ENCODE measurements at regions not wholly inside any gene's neighbourhood (a gene's known extent, or its start where the extent isn't known, plus 50 kb on each side); places are given as distances from the start of the nearest gene placed in this dataset.
A peak's percentile ranks its signal among the peaks of the same experiment; 100 is the strongest.

GRCh38 chr2:38146275-38146906, 70.4 kb upstream of the CYP1B1 start:
- DNase-seq (ENCODE audit: low read depth in 1 of 2, low spot score in 1 of 2), result peak in 1 of 2 donors; percentile 91
- Histone ChIP-seq H3K9me3 (ENCODE audit: low read depth) (no peaks in the 10 kb centered on the region), H3K4me1 (ENCODE audit: low read depth) (no peaks in the 10 kb centered on the region), H3K4me3 (no peak overlapping the region), H3K27me3 (no peaks in the 10 kb centered on the region), H3K27ac (peak overlapping the region; percentile 32), H3K36me3 (no peaks in the 10 kb centered on the region)
- TF ChIP-seq, protein P1, sequence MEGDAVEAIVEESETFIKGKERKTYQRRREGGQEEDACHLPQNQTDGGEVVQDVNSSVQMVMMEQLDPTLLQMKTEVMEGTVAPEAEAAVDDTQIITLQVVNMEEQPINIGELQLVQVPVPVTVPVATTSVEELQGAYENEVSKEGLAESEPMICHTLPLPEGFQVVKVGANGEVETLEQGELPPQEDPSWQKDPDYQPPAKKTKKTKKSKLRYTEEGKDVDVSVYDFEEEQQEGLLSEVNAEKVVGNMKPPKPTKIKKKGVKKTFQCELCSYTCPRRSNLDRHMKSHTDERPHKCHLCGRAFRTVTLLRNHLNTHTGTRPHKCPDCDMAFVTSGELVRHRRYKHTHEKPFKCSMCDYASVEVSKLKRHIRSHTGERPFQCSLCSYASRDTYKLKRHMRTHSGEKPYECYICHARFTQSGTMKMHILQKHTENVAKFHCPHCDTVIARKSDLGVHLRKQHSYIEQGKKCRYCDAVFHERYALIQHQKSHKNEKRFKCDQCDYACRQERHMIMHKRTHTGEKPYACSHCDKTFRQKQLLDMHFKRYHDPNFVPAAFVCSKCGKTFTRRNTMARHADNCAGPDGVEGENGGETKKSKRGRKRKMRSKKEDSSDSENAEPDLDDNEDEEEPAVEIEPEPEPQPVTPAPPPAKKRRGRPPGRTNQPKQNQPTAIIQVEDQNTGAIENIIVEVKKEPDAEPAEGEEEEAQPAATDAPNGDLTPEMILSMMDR (IDR thresholded peaks at IDR 0.05; ENCODE audit: low read depth, low read length), result no peak

- Histone ChIP-seq H3K27me3 (no peaks in the 10 kb centered on the region), H3K9me3 (ENCODE audit: low read depth) (no peaks in the 10 kb centered on the region), H3K27ac (no peak overlapping the region), H3K4me3 (no peak overlapping the region), H3K36me3 (no peaks in the 10 kb centered on the region), H3K4me1 (ENCODE audit: low read depth) (no peaks in the 10 kb centered on the region)
- TF ChIP-seq, protein P1 (IDR thresholded peaks at IDR 0.05; ENCODE audit: low read depth, low read length), result no peak
- no peak for DNase-seq (ENCODE audit: low read depth in 1 of 2, low spot score in 1 of 2)
These were observed 69.3 kb upstream of the CYP1B1 start for GRCh38 chr2:38145236-38145635.

DNA sequence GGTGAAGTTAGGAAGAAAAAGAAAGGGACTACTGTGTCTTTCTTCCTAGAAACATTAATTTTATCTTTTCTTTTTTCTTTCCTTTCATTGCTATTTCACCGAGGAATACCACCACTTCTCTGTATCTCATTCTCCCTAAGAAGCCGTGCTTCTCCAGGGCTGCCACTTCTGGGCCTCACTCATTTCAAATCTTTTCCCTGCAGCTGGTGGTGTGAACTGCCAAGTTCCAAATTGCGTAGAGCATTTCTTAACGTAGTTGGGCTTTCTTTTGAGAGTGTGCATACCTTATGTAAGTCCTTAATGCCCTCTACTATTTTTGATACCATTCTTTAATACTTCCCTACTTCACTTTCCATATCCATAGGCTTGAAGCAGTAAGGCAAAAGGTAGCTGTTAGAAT, 66.7 kb upstream of the CYP1B1 start:
- no peaks in the 10 kb centered on the region for H3K9me3 ChIP-seq (ENCODE audit: low read depth)
- DNase-seq (ENCODE audit: low read depth in 1 of 2, low spot score in 1 of 2), result no peak
- no peaks in the 10 kb centered on the region for H3K36me3 ChIP-seq
- no peak overlapping the region for H3K27ac ChIP-seq
- no peaks in the 10 kb centered on the region for H3K4me1 ChIP-seq (ENCODE audit: low read depth)
- TF ChIP-seq, protein P1 (IDR thresholded peaks at IDR 0.05; ENCODE audit: low read depth, low read length), result no peak
- H3K27me3 ChIP-seq, result no peaks in the 10 kb centered on the region
- H3K4me3 ChIP-seq, result no peak overlapping the region

- H3K27me3 ChIP-seq, result no peaks in the 10 kb centered on the region
- H3K27ac ChIP-seq, result no peak overlapping the region
- H3K9me3 ChIP-seq (ENCODE audit: low read depth), result no peaks in the 10 kb centered on the region
- no peak for DNase-seq (ENCODE audit: low read depth in 1 of 2, low spot score in 1 of 2)
- H3K4me1 ChIP-seq (ENCODE audit: low read depth), result no peaks in the 10 kb centered on the region
- no peaks in the 10 kb centered on the region for H3K36me3 ChIP-seq
- TF ChIP-seq, protein P1 (IDR thresholded peaks at IDR 0.05; ENCODE audit: low read depth, low read length), result no peak
- no peak overlapping the region for H3K4me3 ChIP-seq
These were observed 65.5 kb upstream of the CYP1B1 start for GRCh38 chr2:38141501-38141900.

DNA sequence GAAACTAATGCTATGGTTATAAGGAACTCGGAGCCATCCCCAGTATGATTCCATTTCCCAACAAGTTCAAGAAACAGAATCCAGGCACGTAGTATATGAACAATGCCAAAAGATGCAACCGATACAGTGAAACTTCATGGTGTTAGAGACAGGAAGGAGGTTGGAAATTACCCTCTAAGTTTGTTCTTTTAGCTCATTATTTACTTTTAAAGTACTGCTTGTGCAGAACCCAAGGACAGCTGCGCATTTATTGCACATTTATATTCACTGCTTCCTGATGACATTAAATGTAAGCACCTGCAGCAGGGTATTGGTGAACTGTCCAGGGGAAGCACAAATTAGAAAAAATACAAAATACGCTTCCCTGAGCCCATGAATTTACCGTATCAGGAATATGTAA, 63.0 kb upstream of the CYP1B1 start:
- Histone ChIP-seq H3K9me3 (ENCODE audit: low read depth) (no peaks in the 10 kb centered on the region), H3K27me3 (no peaks in the 10 kb centered on the region), H3K27ac (no peak overlapping the region), H3K4me3 (no peak overlapping the region), H3K36me3 (no peaks in the 10 kb centered on the region), H3K4me1 (ENCODE audit: low read depth) (no peaks in the 10 kb centered on the region)
- TF ChIP-seq, protein P1 (IDR thresholded peaks at IDR 0.05; ENCODE audit: low read depth, low read length), result no peak
- no peak for DNase-seq (ENCODE audit: low read depth in 1 of 2, low spot score in 1 of 2)

Data from cardiac muscle cell (in vitro differentiated cells and primary cell).